HG02840 (cell line): ENCODE measurements at regions not wholly inside any gene's neighbourhood (a gene's known extent, or its start where the extent isn't known, plus 50 kb on each side); places are given as distances from the start of the nearest gene placed in this dataset.

Source experiments
- ATAC-seq: cut with Tn5 transposase; IDR thresholded peaks from one replicate; pipeline ENCODE4 v1.9.1; 2021; ENCODE audit warnings: mild to moderate bottlenecking, moderate library complexity, moderate number of reproducible peaks; ENCODE audit not compliant: unreplicated experiment, low FRiP score

DNA sequence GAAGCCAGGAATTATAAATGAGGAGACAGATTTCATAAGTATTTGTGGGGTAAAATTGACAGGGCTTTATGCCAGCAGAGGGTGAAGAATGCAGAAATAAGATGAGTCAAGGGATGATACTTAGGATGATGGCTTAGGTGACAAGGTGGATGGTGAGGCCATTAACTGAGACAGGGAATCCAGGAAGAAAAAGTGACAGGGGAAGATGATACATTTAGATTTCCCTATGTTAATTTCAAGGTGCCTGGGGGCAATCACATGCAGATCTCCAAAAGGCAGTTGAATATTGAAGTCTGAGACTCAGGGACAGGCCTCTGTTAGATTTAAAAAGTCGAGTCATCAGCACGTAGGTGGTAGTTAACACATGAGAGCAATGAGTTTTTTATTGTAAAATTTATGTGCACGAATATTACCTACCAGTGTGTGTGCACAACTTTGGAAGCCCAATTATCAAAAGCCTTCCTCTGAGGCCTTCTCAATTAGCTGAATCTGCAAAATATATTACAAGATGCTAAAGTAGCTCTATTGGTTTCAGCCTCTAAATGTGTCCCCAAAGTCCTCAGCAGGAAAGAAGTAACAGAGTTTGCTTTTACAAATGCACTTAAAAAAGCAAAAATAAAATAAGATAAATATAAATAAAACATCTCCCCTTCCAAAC, 67.9 kb upstream of the CHL1 start:
- no peak for ATAC-seq

DNA sequence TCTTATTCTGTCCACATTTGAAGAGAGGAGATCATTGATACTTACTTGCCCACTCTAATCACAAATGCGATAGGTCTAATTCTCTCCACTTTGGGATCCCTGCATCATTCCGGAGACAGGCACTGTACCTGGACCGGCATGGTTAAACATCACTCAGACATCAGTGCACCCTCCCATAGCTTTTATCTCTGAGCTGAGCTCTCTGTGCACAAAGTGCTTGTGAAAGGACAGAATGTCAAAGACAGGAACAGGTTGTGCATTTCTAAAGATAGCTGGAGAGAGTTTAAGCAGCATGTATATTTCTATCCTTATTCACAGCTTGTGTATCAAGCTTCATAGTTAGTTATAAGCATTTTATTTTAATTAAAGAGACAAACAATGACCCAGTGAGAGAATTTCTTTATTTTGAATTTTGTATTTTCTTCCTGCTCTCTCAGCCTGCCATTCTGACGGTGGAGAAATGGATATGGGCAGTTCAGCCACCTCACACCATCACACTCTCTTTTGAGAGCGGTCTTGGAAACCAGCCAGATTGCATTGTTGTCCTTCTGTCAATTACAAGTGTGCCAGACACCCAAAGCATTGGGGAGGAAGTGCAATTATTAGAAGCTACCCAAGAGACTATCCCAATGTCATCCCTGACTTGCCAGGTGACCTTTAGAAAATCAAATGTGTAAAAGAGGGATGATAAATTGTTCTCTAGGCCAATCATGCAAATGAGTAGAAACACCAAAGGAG, 65.2 kb upstream of the CHL1 start:
- ATAC-seq, result no peak

DNA sequence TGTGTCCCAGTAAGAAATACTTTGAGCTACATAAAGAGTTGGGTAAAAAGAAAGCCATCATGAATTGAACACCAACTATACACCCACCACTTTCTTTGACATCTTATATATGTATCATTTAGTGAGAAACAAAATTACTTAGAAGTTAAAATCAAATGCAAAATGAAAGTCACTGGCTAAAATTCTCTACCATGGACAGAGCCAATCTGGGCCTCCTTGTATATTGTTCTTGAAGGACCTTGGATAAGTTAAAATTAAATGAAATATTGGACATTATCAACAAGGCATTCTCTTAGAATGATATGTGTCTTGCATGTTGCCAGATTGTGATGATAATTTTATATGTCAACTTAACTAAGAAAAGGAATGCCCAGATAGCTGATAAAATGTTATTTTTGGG, 64.2 kb upstream of the CHL1 start:
- ATAC-seq, result no peak

DNA sequence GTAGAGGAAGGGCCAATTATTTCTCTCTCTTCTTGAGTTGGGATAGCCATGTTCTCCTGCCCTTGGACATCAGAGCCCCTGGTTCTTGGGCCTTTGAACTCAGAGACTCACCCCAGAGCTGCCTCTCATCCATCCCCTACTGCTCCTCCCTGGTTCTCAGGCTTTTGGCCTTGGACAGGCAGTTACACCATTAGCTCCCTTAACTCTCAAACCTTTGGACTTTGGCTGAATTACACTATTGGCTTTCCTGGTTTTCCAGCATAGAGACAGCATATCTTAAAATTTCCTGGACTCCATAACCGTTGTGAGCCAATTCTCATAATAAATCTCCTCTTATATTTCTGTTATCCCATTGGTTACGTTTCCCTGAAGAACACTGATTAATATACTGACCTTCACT, 63.7 kb upstream of the CHL1 start:
- ATAC-seq, result no peak

DNA sequence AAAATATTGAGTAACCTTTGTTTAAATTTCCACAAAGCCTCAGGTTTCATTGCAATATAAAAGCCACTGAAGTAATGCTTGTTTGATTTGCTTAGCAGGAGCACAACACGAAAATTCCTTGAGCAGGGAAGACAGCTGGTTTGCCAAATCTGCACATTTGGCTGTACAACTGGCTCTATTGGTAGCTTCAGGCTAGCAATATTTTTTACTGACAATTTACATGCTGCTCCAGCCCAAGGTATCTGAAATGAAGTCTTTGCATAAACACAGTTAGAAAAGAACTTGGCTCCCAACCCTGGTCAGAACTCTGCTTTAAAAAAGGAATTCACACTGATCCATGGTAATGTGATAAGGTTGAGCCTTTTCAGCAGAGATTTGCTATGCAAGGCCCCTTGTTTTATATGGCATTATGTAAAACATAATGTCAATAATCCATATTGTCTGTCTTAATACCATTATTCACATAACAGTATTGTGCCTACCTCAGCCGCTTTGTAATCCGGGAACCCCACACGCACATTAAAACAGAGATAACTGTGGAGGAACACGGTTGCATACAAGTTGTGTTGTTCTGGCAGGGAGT, 55.7 kb upstream of the CHL1 start:
- no peak for ATAC-seq
